ENCODE measurements at regions not wholly inside any gene's neighbourhood (a gene's known extent, or its start where the extent isn't known, plus 50 kb on each side); places are given as distances from the start of the nearest gene placed in this dataset.

DNA sequence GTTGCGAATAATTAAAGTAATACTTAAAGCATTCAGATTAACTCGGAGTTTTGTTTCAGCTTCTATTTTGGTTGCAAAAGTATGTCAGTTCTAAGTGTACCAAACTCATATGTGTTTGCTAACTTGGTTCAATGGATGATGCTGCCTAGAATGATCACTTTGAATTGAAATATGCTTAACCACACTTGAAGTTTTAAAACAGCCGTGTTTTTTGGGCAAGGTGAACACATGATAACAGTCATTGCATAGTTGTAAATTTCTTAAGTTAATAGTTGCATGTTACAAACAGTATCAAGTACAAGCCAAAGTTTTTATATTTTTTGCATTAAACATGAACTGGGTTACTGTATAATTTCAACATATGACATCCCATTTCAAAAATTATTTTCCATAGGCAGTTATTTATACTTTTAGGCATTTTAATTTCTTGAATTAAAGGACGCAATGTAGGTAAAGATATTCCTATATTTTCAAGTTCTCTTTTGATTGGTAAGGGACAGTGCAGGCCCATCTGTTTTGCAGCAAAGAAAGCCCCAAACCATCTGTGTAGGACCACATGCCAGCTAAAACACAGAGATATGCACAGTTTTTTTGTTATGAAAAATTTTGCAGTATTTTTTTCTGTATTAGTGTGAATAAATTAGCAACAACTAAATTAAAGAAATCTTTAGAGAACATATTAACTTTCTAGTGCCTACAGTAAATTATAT is 575.5 kb downstream of the PRKD1 start:
- no peaks in the 10 kb centered on the region for H3K27me3 Mint-ChIP-seq (ENCODE audit: low read depth)
- ChIA-PET POLR2A (no interaction called here), CTCF (no interaction called here)
- no peak for DNase-seq (ENCODE audit: low spot score)
- ATAC-seq: no peak
- H3K4me1 Mint-ChIP-seq: no peaks in the 10 kb centered on the region
- H3K36me3 Mint-ChIP-seq: no peaks in the 10 kb centered on the region
- no peak overlapping the region for H3K27ac Mint-ChIP-seq
- H3K4me3 Mint-ChIP-seq: no peak overlapping the region
- no peak for TF ChIP-seq CREM (CRISPR knock-in tag; IDR thresholded peaks at IDR 0.05)
- TF ChIP-seq SMAD4 (CRISPR knock-in tag; IDR thresholded peaks at IDR 0.05): no peak
- no peak for TF ChIP-seq HMGA2 (CRISPR knock-in tag; IDR thresholded peaks at IDR 0.05)
- no peak for TF ChIP-seq TEAD1 (CRISPR knock-in tag; IDR thresholded peaks at IDR 0.05)
- TF ChIP-seq ELF4 (CRISPR knock-in tag; IDR thresholded peaks at IDR 0.05; ENCODE audit: low read depth): no peak
- 0 out of 2 replicates have a peak, but pooled peaks cover 3% of the 10 kb centered on the region for H3K9me3 Mint-ChIP-seq

DNA sequence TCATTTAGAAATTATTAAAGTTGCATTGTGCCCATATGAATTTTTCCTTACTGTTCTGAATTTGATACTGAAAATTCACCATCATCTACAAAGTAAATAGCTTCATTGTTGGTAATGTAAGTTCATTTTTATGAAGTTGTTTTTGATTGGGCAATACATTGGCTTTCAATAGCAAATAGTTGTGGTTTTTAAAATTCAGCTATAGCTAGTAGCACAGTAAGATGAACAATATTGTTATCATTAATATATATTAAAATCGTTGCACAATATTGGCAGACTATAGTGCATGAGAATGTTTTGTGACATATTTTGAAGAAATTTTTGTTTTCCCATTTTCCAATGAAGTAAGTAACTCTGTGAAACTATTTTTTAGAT is 575.0 kb downstream of the PRKD1 start:
- ATAC-seq (no peak), DNase-seq (ENCODE audit: low spot score) (no peak)
- no peak overlapping the region for H3K4me3 Mint-ChIP-seq
- no peak overlapping the region for H3K27ac Mint-ChIP-seq
- H3K4me1 Mint-ChIP-seq: no peaks in the 10 kb centered on the region
- POLR2A ChIA-PET: no interaction called here
- no peaks in the 10 kb centered on the region for H3K27me3 Mint-ChIP-seq (ENCODE audit: low read depth)
- TF ChIP-seq, protein P1, sequence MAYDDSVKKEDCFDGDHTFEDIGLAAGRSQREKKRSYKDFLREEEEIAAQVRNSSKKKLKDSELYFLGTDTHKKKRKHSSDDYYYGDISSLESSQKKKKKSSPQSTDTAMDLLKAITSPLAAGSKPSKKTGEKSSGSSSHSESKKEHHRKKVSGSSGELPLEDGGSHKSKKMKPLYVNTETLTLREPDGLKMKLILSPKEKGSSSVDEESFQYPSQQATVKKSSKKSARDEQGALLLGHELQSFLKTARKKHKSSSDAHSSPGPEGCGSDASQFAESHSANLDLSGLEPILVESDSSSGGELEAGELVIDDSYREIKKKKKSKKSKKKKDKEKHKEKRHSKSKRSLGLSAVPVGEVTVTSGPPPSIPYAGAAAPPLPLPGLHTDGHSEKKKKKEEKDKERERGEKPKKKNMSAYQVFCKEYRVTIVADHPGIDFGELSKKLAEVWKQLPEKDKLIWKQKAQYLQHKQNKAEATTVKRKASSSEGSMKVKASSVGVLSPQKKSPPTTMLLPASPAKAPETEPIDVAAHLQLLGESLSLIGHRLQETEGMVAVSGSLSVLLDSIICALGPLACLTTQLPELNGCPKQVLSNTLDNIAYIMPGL (CRISPR knock-in tag; IDR thresholded peaks at IDR 0.05): no peak
- TF ChIP-seq, protein P2, sequence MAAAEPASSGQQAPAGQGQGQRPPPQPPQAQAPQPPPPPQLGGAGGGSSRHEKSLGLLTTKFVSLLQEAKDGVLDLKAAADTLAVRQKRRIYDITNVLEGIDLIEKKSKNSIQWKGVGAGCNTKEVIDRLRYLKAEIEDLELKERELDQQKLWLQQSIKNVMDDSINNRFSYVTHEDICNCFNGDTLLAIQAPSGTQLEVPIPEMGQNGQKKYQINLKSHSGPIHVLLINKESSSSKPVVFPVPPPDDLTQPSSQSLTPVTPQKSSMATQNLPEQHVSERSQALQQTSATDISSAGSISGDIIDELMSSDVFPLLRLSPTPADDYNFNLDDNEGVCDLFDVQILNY (CRISPR knock-in tag; IDR thresholded peaks at IDR 0.05): no peak
- TF ChIP-seq, protein P3, sequence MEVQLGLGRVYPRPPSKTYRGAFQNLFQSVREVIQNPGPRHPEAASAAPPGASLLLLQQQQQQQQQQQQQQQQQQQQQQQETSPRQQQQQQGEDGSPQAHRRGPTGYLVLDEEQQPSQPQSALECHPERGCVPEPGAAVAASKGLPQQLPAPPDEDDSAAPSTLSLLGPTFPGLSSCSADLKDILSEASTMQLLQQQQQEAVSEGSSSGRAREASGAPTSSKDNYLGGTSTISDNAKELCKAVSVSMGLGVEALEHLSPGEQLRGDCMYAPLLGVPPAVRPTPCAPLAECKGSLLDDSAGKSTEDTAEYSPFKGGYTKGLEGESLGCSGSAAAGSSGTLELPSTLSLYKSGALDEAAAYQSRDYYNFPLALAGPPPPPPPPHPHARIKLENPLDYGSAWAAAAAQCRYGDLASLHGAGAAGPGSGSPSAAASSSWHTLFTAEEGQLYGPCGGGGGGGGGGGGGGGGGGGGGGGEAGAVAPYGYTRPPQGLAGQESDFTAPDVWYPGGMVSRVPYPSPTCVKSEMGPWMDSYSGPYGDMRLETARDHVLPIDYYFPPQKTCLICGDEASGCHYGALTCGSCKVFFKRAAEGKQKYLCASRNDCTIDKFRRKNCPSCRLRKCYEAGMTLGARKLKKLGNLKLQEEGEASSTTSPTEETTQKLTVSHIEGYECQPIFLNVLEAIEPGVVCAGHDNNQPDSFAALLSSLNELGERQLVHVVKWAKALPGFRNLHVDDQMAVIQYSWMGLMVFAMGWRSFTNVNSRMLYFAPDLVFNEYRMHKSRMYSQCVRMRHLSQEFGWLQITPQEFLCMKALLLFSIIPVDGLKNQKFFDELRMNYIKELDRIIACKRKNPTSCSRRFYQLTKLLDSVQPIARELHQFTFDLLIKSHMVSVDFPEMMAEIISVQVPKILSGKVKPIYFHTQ (CRISPR knock-in tag; IDR thresholded peaks at IDR 0.05): no peak
- TF ChIP-seq ZNF121 (CRISPR knock-in tag; IDR thresholded peaks at IDR 0.05) (no peak), ZNF317 (CRISPR knock-in tag; IDR thresholded peaks at IDR 0.05; ENCODE audit: borderline replicate concordance, low read depth) (no peak), RORB (CRISPR knock-in tag; IDR thresholded peaks at IDR 0.05) (no peak), HMGA2 (CRISPR knock-in tag; IDR thresholded peaks at IDR 0.05) (no peak), ZNF671 (CRISPR knock-in tag; IDR thresholded peaks at IDR 0.05) (no peak), CREM (CRISPR knock-in tag; IDR thresholded peaks at IDR 0.05) (no peak), MXD4 (CRISPR knock-in tag; IDR thresholded peaks at IDR 0.05; ENCODE audit: borderline replicate concordance) (no peak)
- TF ChIP-seq, protein P4, sequence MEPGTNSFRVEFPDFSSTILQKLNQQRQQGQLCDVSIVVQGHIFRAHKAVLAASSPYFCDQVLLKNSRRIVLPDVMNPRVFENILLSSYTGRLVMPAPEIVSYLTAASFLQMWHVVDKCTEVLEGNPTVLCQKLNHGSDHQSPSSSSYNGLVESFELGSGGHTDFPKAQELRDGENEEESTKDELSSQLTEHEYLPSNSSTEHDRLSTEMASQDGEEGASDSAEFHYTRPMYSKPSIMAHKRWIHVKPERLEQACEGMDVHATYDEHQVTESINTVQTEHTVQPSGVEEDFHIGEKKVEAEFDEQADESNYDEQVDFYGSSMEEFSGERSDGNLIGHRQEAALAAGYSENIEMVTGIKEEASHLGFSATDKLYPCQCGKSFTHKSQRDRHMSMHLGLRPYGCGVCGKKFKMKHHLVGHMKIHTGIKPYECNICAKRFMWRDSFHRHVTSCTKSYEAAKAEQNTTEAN (CRISPR knock-in tag; IDR thresholded peaks at IDR 0.05): no peak
- no peaks in the 10 kb centered on the region for H3K36me3 Mint-ChIP-seq
- CTCF ChIA-PET: no interaction called here
- 0 out of 2 replicates have a peak, but pooled peaks cover 3% of the 10 kb centered on the region for H3K9me3 Mint-ChIP-seq

DNA sequence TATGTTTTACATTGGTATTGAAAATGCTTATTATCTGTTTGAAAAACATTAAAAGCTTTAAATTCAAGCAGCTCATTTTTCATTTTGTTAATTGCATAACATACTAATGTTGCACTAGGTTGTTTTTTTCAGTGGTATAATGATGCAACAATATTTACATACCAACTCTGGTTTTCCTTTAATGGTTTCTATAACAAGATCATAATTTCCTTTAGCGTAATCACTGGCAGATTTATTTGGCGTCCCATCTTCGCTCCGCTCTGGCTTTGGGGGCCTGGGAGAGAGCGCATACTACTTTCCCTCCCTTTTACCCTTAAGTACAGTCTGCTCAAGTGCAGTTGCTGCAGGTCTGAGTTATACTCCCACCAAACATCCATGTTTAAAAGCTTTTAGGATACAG is 574.1 kb downstream of the PRKD1 start:
- no peaks in the 10 kb centered on the region for H3K27me3 Mint-ChIP-seq (ENCODE audit: low read depth)
- no peaks in the 10 kb centered on the region for H3K36me3 Mint-ChIP-seq

More for the DNA sequence above, 574.1 kb downstream of the PRKD1 start:
- ChIA-PET CTCF (no interaction called here), POLR2A (no interaction called here)
- no peak for DNase-seq (ENCODE audit: low spot score)
- no peak for ATAC-seq
- Mint-ChIP-seq H3K27ac (no peak overlapping the region), H3K9me3 (0 out of 2 replicates have a peak, but pooled peaks cover 3% of the 10 kb centered on the region), H3K4me1 (no peaks in the 10 kb centered on the region), H3K4me3 (no peak overlapping the region)
- TF ChIP-seq, protein P5, sequence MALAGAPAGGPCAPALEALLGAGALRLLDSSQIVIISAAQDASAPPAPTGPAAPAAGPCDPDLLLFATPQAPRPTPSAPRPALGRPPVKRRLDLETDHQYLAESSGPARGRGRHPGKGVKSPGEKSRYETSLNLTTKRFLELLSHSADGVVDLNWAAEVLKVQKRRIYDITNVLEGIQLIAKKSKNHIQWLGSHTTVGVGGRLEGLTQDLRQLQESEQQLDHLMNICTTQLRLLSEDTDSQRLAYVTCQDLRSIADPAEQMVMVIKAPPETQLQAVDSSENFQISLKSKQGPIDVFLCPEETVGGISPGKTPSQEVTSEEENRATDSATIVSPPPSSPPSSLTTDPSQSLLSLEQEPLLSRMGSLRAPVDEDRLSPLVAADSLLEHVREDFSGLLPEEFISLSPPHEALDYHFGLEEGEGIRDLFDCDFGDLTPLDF (CRISPR knock-in tag; IDR thresholded peaks at IDR 0.05): no peak
- TF ChIP-seq MYBL2 (CRISPR knock-in tag; IDR thresholded peaks at IDR 0.05) (no peak), SMAD4 (CRISPR knock-in tag; IDR thresholded peaks at IDR 0.05) (no peak), HMGA2 (CRISPR knock-in tag; IDR thresholded peaks at IDR 0.05) (no peak), NR2C2 (CRISPR knock-in tag; IDR thresholded peaks at IDR 0.05) (no peak)
- TF ChIP-seq, protein P6, sequence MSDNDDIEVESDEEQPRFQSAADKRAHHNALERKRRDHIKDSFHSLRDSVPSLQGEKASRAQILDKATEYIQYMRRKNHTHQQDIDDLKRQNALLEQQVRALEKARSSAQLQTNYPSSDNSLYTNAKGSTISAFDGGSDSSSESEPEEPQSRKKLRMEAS (CRISPR knock-in tag; IDR thresholded peaks at IDR 0.05): no peak
- TF ChIP-seq, protein P7, sequence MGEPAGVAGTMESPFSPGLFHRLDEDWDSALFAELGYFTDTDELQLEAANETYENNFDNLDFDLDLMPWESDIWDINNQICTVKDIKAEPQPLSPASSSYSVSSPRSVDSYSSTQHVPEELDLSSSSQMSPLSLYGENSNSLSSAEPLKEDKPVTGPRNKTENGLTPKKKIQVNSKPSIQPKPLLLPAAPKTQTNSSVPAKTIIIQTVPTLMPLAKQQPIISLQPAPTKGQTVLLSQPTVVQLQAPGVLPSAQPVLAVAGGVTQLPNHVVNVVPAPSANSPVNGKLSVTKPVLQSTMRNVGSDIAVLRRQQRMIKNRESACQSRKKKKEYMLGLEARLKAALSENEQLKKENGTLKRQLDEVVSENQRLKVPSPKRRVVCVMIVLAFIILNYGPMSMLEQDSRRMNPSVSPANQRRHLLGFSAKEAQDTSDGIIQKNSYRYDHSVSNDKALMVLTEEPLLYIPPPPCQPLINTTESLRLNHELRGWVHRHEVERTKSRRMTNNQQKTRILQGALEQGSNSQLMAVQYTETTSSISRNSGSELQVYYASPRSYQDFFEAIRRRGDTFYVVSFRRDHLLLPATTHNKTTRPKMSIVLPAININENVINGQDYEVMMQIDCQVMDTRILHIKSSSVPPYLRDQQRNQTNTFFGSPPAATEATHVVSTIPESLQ (CRISPR knock-in tag; IDR thresholded peaks at IDR 0.05): no peak

All from WTC11 (cell line).